GM18858 (cell line): ENCODE measurements at regions not wholly inside any gene's neighbourhood (a gene's known extent, or its start where the extent isn't known, plus 50 kb on each side); places are given as distances from the start of the nearest gene placed in this dataset.

Experiments
- ATAC-seq: cut with Tn5 transposase; IDR thresholded peaks from one replicate; pipeline ENCODE4 v1.9.1; 2021; ENCODE audit not compliant: unreplicated experiment

DNA sequence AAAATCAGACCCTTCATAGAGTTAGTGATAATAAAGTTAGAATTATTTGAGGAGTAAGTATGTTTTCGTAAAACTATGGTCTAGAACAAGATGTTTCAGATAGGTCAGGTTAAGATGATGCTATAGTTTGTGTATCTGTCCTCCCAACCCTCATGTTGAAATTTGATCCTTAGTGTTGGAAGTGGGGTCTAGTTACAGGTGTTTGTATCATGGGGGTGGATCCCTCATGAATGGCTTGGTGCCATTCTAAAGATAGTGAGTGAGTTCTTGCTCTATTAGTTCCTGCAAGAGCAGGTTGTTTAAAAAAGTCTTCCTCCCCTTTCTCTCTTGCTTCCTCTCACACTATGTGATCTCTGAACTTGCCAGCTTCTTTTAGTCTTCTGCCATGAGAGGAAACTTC lies 707.3 kb upstream of the FOXG1 start:
- ATAC-seq, result no peak

DNA sequence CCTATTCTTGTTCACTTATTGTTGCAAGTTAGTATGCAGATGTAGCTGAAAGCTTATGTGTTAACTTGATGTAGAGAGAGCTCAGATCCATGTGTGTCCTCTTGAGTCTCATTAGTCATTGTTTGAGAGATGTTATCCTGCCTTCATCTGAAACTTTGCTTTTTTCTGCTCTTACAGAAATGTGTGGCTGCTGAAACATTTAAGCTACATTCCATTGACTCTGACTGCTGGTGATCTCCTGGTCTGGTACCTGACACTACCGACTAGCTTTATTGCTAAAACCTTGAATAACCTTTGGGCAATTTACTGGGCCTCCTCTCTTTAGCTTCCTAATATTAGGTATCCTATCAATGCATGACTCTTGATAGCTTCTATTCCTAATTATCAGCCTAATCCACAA lies 705.6 kb upstream of the FOXG1 start:
- no peak for ATAC-seq

DNA sequence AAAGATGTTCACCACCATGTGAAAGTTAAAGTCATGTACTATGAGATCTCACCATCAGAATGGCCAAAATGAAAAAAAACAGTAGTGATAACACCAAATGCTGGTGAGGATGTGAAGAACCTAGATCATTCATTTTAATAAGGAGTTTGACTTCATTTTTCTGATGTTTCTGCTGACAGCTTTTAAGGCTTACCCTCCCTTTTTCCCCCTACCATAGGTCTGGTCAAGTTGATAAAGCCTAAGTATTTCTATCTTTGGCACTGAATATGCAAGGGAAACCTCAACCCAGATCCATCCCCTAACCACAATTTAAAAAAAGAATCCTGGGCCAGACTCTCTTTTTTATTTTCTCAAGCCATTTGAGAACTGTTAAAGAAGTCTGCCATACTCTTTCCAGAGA lies 689.6 kb upstream of the FOXG1 start:
- ATAC-seq, result no peak

DNA sequence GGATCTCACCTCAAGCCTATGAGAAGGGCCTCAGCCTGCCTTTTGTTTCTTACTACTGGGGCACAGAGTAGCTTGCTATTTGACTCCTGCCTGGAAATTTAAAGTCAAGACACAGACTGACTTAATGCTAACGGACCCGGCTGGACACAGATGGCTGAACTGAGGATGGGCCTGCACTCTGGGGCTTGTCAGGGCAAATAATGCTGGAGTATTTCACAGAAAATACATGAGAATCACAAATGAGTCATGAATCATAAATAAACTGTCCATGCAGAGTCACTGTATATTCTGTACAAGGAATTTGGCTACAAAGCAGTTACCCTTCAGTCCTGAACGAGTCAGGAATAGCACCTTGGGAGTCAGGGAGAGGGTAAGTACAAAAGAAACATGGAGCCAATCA lies 683.2 kb upstream of the FOXG1 start:
- ATAC-seq, result no peak

DNA sequence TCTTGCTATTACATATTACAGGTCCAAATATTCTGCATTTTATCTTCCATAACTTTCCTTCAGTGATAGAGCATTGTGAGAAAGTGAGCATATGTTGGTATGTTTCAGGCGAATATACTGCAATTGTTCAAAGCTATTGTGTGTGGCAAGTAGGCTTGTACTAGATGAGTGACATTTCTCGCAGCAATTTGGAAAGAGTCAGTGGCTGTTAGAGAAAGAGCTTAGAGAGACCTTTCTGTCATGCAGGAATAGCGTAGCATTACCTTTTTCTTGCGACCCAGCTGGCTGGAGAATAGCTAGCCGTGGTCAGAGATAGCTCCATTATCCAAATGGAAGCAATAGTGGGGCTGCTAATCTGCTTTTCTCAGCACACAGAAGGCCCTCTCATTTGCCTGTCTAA lies 678.5 kb upstream of the FOXG1 start:
- ATAC-seq, result no peak

DNA sequence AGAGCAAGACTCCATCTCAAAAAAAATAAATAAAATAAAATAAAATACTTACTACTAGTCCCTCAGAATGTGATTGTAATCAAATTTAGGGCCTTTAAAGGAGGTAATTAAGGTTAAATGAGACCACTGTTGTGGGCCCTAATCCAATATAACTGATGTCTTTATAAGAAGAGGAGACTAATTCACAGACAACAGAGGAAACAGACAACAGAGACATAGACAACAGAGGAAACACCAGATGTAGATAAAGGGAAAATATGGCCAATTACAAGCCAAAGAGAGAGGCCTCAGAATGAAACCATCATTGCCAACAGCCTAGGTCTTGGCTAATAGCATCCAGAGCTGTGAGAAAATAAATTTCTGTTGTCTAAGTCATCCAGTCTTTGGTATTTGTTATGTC lies 669.0 kb upstream of the FOXG1 start:
- ATAC-seq, result no peak

DNA sequence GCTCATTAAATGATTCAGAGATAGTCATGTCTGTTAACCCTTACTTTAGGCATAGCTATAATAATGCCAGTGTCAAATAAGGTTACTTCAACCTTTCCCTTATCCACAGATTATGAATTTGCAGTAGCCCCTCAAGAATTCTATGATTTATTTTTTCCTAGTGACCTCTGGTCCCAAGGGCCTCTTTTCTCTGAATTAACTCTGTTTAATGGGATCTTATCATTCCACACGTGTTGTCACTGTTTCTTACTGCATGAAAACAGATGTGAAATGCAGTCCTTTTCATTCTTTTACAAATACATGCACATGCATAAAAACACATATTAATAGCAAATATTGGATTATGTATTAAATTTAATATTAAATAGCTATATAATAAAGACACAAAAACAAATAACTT lies 667.7 kb upstream of the FOXG1 start:
- ATAC-seq, result no peak

DNA sequence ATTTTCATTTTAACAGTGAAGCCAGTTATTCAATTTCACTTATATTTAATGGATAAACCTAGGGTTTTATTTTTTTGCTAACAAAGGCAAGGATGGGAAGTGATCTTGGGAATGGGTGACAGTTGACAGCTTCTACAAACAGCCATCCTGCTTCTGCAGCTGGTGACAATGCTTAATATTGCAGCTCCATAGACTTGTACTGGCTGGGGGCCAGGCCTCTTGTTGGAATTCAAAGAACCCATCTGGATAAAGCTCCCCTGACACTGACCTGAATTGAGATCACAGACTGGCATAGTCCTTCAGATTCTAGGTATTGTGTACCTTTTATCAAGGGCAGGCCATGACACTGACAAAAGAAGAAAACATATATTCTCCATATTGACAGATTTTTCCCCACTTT lies 664.6 kb upstream of the FOXG1 start:
- no peak for ATAC-seq

DNA sequence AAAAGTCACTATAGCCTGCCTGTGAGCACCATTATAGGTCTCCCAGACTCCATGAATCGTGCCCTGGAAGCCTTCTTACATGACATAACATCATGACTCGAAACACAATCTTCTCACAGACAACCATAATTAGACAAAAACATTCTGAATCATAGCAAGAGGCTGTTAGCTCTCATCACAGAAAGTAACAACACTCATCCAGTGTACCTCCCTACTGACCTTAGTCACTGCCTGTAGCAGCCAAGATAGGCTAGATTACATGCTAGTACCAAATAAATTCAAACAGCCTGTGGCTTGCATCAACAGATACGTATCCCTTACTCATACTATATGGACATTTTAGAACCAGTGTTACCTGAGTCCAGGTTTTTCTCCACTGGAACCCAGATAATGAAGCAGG lies 663.8 kb upstream of the FOXG1 start:
- no peak for ATAC-seq

DNA sequence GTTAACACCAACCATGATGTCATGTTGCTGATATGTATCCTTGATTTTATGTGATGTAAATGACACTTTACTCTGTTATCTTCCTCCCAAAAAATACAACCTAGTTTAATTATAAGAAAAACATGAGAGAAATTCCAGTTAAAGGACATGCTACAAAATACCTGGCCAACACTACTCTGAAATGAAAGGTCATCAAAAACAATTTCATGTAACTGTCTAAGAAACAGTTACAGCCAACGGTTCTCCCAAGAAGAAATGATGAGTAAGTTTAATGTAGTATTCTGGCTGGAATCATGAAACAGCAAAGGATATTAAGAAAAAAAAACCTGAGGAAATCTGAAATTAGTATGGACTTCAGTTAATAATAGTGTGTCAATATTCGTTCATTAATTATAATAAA lies 653.3 kb upstream of the FOXG1 start:
- no peak for ATAC-seq

DNA sequence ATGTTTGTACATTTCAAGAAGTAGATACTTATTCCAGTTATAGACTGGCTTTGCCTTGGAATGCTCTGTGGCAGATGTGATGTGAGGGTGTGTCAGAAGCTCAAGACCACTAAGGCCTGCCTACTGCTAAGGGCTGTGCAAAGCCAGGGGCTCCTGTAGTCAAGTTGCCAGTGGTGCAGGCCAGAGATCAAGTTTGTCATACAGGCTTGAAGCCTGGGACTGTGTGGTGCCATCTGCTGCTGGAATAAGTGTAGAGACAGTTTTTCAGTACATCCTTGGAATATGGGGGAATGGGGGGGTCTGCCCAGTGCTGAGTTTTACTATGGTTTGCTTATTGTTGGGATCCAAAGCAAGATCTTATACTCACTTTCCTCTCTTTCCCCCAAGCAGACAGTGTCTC lies 649.9 kb upstream of the FOXG1 start:
- ATAC-seq, result no peak

DNA sequence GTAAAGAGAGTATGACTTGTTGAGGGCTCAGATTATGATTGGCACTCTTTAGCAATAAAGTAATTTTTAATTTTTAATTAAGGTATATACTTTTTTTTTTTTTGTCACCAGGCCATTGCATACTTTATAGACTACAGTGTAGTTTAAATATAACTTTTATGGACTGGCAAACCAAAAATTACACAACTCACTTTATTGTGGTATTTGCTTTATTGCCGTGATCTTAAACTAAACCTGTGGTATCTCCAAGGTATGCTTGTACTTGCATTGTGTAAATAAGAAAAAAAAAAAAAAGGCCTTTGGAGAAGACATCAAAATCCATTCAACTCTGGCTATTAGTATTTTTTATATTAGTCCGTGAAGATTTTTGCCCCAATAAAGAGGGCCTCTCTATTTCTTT lies 646.7 kb upstream of the FOXG1 start:
- ATAC-seq, result no peak

DNA sequence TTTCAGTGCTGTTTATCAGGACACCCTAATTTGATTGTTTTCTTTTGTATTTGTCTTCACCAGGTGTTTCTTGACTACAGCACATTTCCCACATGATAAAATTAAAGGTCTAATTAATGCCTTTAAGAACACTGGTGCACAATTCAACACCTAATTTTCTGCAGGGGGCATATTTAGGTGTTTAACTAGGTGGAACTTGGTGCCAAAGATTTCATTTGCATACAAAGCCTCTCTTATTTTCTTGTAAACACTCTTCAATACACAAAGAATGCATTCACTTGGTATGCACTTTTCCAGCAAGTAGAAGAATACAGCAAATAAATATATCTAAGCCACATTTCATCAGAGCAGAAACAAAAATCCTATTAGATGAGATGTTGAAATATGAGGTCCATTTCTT lies 646.2 kb upstream of the FOXG1 start:
- ATAC-seq, result no peak

DNA sequence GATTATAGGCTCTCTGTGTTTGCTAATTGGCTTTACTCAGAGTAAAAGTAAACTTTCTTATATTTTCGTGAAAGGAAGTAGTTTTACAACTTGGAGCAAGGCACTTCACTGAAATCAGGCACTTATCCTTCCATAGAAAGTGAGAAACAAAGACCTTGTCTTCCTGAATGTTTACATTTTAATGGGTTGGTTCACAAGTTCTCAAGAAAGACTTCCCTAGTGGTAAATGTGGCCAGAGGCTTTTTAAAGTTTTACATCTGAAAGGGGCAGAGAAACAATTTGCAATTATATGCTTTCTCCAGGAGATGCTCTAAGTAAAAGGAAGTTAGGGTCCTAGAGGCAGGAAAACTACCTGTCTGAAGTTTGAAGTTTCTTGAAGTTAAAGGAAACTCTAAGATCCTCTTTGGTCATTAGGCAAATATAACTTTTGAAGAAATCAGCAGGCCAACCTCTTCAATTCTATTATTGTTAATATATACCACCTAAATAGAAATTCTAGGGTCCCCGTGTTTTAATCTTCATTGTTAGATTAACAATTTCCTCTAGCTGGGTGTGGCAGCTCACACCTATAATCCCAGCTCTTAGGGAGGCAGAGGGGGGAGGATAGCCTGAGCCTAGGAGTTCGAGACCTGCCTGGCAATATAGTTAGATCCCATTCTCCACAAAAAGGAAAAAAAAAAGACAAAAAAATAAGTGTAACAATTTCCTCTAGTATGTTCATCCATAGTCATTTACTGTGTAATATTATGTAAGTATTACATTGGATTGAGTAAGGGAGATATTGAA lies 644.9 kb upstream of the FOXG1 start:
- no peak for ATAC-seq

DNA sequence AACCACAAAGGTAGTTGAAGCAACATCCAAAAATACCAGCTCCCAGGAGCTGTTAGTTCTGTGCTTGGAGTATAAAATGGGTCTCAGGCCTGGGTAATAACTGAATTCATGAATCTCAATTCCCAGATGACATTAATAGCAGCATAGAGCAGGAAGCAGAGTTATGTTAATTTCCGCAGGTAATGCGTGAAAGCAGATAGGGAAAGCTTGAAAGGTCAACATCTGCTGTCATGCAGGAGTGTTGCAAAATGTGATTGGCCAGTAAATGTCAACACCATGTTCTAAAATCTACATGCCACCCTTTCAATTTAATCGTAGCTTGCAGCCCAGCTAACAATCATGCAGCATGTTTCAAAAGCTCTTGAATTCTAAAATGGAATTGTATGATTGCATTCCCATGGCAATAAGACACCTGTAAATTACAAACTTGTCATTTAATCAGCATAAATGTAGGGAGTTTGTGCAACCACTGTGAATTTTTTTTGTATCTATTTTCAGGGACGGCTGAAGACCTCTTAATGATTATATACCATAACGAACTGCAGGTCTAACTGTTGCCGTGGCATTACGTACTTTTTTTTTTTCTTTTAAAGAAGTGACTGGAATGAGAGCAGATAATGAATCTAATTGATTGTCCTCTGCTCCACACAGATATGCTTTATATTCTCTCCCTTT lies 635.8 kb upstream of the FOXG1 start:
- ATAC-seq, result no peak

DNA sequence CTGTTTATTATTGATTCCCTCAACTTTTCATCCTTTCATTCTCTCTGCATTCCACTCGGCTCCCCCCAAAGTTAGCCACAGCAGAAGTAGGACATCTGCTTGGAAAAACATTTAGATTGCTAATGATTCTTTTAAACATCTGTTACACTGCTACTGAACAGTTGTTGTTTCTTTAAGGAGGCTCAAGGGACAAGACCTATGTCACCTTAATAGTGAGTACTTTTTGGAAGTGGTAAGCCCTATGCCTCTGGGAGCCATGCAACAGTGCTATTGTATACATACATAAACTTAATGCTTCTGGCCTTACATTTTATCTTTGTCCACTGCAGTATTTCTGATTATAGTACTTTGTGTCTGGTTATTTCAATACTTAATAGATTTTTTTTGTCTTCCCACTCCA lies 628.2 kb upstream of the FOXG1 start:
- ATAC-seq, result no peak

DNA sequence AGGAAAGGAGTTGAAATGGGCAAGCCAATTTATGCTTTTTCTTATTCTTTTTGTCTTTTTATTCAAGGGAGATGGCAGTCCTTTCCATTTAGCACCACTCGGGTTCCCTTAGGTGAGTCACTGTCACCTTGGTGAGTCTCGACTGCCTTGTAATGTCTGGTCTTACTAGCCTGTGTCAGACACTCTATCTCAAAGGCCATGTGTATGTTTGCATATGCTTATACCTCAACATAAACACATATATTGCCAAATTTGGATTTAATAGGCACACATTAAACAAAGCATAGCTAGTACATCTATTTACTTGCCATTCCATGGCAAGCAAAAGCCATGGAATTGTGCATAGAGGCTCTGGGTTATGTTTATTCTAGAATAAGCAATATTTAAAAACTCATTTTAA lies 624.9 kb upstream of the FOXG1 start:
- no peak for ATAC-seq

DNA sequence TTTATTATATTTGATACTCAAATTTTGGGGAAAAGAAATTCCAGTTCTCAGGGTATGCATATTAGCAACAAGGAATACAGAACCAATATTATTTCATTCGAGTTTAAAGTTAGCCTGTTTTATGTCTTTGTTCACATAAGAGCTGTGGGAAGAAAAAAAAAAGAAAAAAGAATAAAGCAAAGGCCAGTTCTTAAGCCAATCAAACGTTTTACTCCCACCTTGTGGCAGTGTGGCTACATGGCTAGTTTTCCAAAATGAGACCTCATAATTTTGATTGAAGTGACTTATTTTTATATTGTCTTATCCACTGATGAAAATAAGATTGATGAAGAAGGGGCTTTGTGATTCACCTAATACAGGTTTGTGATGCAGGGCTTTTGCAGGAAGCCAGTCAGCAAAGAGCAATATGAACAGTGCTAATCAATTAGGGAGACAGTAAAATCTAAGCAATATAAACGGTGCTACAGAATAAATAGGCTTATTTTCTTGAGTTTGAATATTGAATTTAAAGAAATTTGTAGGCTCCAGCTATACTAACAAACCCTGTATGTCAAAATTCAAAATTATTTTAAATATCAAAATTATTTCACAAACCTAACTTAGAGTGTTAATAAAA lies 624.1 kb upstream of the FOXG1 start:
- no peak for ATAC-seq

DNA sequence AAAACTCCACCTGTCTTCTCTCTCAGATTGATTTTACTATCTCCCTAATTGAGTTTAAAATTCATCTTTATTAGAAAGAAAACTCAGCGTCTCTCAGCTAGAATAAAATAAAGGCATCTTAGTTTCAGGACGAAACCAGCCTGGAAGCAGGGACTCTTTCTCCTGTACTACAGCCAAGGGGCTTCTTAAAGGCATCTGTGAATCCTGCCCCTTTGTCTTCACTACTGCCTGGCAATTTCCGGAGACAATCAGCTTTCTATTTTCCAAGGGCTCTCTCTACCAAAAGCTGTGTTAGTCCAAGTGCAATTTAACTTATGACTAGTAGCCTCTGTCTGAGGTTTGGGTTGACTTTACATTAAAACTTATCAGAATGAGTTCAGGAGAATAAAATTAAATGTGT lies 623.3 kb upstream of the FOXG1 start:
- ATAC-seq, result no peak

DNA sequence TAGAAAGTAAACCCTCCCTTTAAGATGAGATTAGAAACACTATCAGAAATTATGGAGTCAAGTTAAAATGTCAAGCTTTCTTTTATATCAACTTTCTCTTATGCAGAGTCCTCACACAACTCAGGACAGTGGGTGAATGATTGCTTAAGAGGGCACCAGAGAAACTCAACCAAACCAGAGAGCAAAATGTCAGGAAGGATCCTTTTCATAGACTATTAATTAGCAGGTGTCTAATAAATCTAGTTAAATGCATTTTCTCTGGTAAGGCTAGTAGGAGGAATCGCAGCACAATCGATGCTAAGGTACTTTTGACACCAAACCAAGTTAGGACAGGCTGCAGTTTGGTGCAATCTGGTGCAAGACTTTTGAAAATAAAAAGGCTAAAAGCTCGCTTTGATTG lies 614.7 kb upstream of the FOXG1 start:
- no peak for ATAC-seq

DNA sequence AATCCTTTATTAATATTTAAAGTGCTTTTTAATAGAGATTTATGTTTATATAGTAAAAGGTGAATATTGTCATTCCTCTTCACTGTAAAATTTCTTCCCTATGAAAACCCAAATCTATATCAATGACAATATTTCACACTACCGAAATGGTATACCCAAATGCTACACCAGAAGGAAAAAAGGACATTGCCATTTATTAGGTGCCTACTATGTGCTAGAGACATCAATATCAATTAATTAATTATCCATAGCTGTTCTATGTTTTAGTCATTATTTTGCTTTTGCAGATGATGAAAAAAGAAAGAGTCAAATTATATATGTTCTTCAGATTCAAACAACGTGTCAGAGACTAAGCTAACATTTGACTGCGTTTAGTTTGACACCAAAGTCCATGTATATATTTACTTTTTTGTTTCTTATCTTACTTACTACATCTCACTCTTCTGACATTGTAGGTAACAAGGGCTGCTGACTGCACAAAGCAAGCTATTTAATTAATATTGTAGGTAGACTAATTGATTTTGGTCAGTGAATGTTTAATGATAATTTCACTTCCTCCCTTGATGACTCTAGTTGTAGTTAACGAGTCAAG lies 614.0 kb upstream of the FOXG1 start:
- no peak for ATAC-seq

DNA sequence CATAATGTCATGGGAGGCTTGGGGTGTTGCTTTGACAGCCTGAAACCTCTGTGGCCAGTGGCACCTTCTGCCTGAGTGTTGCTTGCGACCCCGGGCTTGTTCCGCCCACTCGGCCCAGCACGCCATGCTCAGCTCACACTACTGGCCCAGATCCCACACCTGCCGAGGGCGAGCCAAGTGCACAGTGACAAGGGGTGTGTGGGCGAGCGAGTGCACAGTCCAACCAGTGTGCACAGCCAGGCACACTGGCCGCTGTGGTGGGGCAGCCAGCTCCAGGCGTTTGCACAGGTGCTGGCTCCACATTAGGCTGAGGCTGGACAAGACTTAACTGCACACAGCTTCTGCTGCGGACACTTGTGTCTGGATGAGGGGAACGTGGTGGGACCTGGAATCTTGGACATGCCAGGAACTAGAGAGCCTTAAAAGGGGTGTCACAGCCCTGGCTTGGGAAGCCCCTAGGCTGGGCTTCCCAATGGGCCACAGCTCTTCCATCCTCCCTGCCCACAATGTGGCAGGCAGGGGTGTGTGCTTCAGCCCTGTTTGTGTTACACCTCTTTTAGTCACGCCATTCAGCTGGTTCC lies 609.2 kb upstream of the FOXG1 start:
- ATAC-seq, result no peak
